HG02970 (cell line): ENCODE measurements at regions not wholly inside any gene's neighbourhood (a gene's known extent, or its start where the extent isn't known, plus 50 kb on each side); places are given as distances from the start of the nearest gene placed in this dataset.
"Not testable (repeated sequence)": the region's sequence is repeated elsewhere in the genome, so short reads cannot be mapped to it uniquely, and the experiment has no call there.

ENCODE experiments used
- ATAC-seq: cut with Tn5 transposase; IDR thresholded peaks from one replicate; pipeline ENCODE4 v1.9.1; 2021; ENCODE audit warnings: mild to moderate bottlenecking, moderate library complexity, moderate number of reproducible peaks; ENCODE audit not compliant: unreplicated experiment, low FRiP score

DNA sequence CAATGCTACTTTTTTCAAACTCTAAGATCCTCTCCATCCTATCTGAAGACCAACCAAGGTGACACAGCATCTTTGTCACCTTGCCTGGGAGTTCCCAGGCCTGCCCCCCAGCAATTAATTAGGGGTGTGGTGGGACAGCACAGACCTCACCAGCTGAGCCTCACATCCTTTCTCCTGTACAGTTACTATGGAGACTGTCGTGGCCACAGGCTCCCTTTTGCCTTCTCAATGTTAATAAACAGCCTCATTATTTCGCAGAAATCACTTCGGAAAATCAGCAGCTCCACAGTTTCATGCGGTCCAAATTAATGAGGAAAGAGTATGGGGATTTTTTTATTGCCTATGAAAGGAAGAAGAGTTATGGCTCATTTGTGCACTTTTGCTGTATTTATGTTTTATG is 378.3 kb downstream of the NPHP4 start:
- no peak for ATAC-seq

DNA sequence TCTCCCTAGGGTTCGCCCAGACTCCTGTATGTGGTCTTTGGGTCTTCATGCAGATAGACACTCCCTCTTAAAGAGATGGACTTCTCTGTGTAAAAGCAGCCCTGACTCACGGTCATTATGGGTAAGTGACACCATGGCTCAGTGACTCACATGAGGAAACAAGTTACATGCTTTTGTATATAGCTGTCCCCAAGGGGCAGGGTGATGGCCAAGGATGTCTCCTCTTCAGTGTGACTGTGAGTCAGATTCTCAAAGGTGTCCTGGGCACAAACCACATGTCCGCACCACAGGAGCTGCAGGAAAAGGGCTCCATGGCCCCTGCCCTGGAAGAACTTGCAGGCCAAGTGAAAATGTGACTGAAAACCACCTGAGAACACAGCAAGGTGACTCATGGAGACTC is 380.4 kb downstream of the NPHP4 start:
- no peak for ATAC-seq

DNA sequence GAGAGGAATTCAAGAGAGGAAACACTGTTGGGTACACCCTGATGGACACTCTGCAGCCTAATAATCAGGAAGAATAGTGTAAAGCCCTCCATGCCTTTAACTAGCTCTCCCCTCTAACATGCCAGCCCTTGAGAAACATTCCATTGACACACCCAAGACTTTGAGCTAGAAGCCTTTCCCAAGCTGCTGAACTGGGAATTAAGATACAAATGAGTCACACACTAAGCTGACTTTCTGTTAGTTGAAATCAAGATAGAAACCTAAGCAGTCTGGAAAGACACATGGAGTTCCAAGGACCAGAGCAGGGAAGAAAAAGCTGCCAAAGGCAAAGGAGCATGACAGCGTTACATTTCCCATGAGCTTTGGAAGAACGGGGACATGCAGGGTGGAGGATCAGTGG is 380.8 kb downstream of the NPHP4 start:
- no peak for ATAC-seq

DNA sequence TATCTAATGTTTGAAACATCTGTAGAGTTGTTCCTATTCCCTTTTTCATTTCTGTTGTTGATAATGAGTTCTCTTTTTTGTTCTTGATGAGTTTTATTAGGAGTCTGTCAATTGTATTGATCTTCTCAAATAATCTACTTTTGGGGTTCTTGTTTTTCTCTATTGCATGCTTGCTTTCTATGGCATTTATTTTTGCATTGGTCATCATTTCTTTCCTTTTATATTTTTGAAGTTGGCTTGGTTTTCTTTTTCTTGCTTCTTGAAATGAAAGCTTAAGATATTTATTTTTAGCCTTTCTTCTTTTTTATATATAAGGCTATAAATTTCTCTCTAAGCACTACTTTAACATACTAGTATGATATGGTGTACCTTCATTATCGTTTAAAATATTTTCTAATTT is 381.8 kb downstream of the NPHP4 start:
- ATAC-seq: no peak

GRCh38 chr1:5603353-5604104 is 388.7 kb downstream of the NPHP4 start:
- no peak for ATAC-seq

DNA sequence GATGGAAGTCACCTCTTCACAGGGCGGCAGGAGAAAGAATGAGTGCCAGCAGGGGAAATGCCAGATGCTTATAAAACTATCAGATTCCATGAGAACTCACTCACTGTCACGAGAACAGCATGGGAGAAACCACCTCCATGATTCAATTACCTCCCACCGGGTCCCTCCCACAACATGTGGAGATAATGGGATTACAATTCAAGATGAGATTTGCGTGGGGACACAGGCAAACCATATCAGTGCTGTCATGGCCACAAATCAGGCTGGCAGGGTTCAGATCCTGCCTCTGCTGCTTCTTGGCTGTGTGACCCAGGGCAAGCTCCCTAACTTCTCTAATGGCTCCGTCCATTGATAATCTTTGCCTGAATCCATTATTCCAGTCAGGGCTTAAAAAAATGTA is 389.5 kb downstream of the NPHP4 start:
- ATAC-seq: not testable (repeated sequence)

DNA sequence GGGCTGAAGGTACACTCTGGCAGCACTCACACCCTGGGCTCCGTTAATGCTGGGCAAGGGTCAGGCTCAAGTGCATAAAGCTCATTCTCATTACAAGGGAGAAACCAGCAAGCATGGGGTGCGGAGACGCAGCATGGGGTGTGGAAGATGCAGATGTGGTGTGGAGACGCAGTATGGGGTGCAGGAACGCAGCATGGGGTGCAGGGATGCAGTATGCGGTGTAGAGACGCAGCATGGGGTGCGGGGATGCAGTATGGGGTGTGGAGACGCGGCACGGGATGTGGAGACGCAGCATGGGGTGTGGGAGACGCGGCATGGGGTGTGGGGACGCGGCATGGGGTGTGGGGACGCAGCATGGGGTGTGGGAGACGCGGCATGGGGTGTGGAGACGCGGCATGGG is 390.7 kb downstream of the NPHP4 start:
- no peak for ATAC-seq

- no peak for ATAC-seq
Observed at GRCh38 chr1:5599541-5599940, 392.7 kb downstream of the NPHP4 start.

GRCh38 chr1:5598824-5599395 is 393.3 kb downstream of the NPHP4 start:
- ATAC-seq: no peak

- no peak for ATAC-seq
Observed at GRCh38 chr1:5597991-5598823, 394.0 kb downstream of the NPHP4 start.

GRCh38 chr1:5597171-5597850 is 394.9 kb downstream of the NPHP4 start:
- ATAC-seq: no peak

GRCh38 chr1:5596651-5597050 is 395.6 kb downstream of the NPHP4 start:
- ATAC-seq: no peak

GRCh38 chr1:5595531-5596170 is 396.6 kb downstream of the NPHP4 start:
- ATAC-seq: no peak

DNA sequence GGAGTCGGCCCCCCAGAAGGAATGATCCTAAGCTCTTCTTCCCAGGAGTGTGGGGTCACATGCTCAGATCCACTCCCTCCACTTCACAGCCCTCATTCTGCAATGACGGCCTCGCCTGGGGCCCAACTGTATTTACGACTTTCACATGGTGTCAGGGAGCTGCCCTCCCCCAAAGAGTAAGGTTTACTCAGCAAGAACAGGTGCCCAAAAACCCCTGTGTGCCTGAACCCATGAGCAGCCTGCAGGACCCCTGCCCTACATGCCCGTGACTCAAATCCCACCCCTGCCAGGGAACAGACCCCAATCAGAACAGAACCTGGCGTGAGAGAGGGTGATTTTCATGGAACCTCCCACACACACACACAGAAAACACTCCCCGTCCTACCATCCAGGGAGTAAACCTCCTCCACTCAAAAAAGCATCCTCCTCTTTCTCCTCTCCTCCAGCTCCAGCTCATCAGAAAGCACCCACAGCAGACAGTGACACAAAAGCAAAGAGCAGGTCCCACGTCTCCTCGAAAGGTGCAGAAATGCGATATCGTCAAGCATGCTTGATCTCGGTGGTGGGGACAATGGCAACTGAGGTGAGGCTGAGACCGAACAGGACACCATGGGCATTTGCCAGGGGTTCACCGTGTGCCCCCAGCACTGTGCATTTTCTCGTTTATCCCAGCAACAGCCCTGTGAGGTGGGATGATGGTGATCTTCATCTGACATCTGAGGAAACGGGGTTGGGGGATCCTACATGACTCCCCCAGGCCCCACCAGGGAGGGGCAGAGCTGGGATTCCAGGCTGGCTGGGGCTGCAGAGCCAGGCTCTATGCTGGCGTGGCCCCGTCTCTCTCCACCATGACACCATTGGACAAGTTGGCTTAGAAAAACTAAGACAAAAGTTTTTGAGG is 397.9 kb downstream of the NPHP4 start:
- ATAC-seq: no peak

DNA sequence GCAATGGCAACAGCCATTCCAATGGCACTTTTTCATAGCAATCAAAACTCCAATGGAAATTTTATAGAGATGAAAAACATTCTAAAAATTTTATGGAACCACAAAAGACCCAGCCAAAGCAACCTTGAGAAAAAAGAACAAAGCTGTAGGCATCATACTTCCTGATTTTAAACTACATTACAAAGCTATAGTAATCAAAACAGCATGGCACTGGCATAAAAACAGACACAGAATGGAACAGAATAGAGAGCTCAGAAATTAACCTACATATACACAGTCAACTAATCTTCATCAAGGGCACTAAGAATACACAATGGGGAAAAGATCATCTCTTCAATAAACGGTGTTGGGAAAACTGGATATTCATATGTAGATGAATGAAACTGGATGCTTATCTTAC is 401.5 kb downstream of the NPHP4 start:
- no peak for ATAC-seq

DNA sequence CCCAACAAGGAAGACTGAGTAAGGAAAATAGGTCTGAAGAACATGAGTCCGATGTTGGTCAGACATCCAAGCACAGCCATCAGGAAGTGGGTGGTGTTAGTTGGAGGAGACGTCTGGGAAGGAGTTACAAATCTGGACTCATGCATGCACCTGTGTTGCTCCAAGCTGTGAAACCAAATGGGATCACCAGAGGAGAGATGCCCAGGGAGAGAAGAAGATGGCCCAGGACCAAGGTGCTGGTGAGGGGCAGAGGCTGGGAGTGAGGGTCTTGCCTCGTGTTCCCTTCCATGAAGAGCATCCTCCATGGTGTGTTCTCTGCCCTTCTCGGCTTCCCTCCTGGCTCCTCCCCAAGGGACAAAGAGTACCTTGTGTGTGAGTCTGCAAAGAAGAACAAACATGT is 405.6 kb downstream of the NPHP4 start:
- no peak for ATAC-seq

GRCh38 chr1:5585256-5585655 is 407.0 kb downstream of the NPHP4 start:
- no peak for ATAC-seq

- ATAC-seq: no peak
Observed at GRCh38 chr1:5580926-5581325, 411.3 kb downstream of the NPHP4 start.

- no peak for ATAC-seq
Observed at GRCh38 chr1:5579966-5580365, 412.3 kb downstream of the NPHP4 start.

GRCh38 chr1:5578690-5579089 is 413.5 kb downstream of the NPHP4 start:
- ATAC-seq: no peak
